ENCODE measurements at regions not wholly inside any gene's neighbourhood (a gene's known extent, or its start where the extent isn't known, plus 50 kb on each side); places are given as distances from the start of the nearest gene placed in this dataset.

GRCh38 chr13:89052699-89053098 is 1381.5 kb downstream of the SLITRK5 start:
- no peak for TF ChIP-seq SUZ12 (IDR thresholded peaks at IDR 0.05; ENCODE audit: extremely low read depth, insufficient read depth, insufficient read length)
- TF ChIP-seq ZNF274 (IDR thresholded peaks at IDR 0.05; ENCODE audit: low read depth, low read length), result no peak
- TF ChIP-seq YY1 (IDR thresholded peaks at IDR 0.05; ENCODE audit: insufficient read depth, insufficient read length), result no peak
